GM23338 (cell line): ENCODE measurements at regions not wholly inside any gene's neighbourhood (a gene's known extent, or its start where the extent isn't known, plus 50 kb on each side); places are given as distances from the start of the nearest gene placed in this dataset.

Experiments
- ATAC-seq: fragments of 200-7000 bp; cut with Tn5 transposase; 3 replicates; pipeline ENCODE4 v1.9.1; 2020
- DNase-seq: peaks from one replicate; pipeline ENCODE4 v3.0.0-alpha.2; 2015; ENCODE audit warnings: low spot score
- H2AFZ ChIP-seq: fragments of 200-600 bp; sonication (generic); 2 replicates; pipeline ENCODE4 v1.8.0; 2016; ENCODE audit warnings: antibody characterized with exemption, mild to moderate bottlenecking, moderate library complexity
- H3F3A ChIP-seq: fragments of 200-600 bp; sonication (generic); replicated peaks from 2 replicates; pipeline ENCODE4 v1.8.0; 2017; ENCODE audit warnings: antibody characterized with exemption, mixed run types, low read depth
- H3K27ac ChIP-seq: fragments of 200-600 bp; sonication (generic); 2 replicates; pipeline ENCODE4 v1.6.1; 2016; ENCODE audit warnings: low read depth
- H3K27me3 ChIP-seq: fragments of 200-600 bp; sonication (generic); 2 replicates; pipeline ENCODE4 v1.8.0; 2016; ENCODE audit warnings: mild to moderate bottlenecking, mixed run types, moderate library complexity; ENCODE audit not compliant: insufficient read depth
- H3K36me3 ChIP-seq: fragments of 200-600 bp; sonication (generic); 2 replicates; pipeline ENCODE4 v1.8.0; 2016; ENCODE audit warnings: mild to moderate bottlenecking; ENCODE audit not compliant: insufficient read depth
- H3K4me1 ChIP-seq: fragments of 200-600 bp; sonication (generic); 2 replicates; pipeline ENCODE4 v1.8.0; 2016; ENCODE audit warnings: mild to moderate bottlenecking, moderate library complexity; ENCODE audit not compliant: insufficient read depth
- H3K4me2 ChIP-seq: fragments of 200-600 bp; sonication (generic); 2 replicates; pipeline ENCODE4 v1.7.1; 2017; ENCODE audit warnings: mixed run types
- H3K4me3 ChIP-seq: fragments of 200-600 bp; sonication (generic); 2 replicates; pipeline ENCODE4 v1.6.1; 2016; ENCODE audit warnings: mixed run types
- H3K79me2 ChIP-seq: fragments of 200-600 bp; sonication (generic); replicated peaks from 2 replicates; pipeline ENCODE4 v1.8.0; 2017; ENCODE audit warnings: mild to moderate bottlenecking; ENCODE audit not compliant: insufficient read depth
- H3K9me2 ChIP-seq: fragments of 200-600 bp; sonication (generic); 2 replicates; pipeline ENCODE4 v1.8.0; 2017; ENCODE audit not compliant: insufficient read depth
- H4K20me1 ChIP-seq: fragments of 200-600 bp; sonication (generic); replicated peaks from 2 replicates; pipeline ENCODE4 v1.8.0; 2017; ENCODE audit warnings: mild to moderate bottlenecking; ENCODE audit not compliant: insufficient read depth
- H3K27ac Mint-ChIP-seq: 2 replicates; pipeline ENCODE4 v1.8.0; 2020; ENCODE audit warnings: inconsistent platforms, mild to moderate bottlenecking, moderate library complexity, mixed read lengths
- H3K27me3 Mint-ChIP-seq: 3 replicates; pipeline ENCODE4 v1.8.0; 2022; ENCODE audit warnings: low read depth, mild to moderate bottlenecking, moderate library complexity, mixed read lengths, inconsistent platforms; ENCODE audit not compliant: insufficient read depth, poor library complexity
- H3K36me3 Mint-ChIP-seq: 3 replicates; pipeline ENCODE4 v1.8.0; 2021; ENCODE audit warnings: low read depth, mild to moderate bottlenecking, inconsistent platforms, moderate library complexity, mixed read lengths
- H3K4me1 Mint-ChIP-seq: 3 replicates; pipeline ENCODE4 v1.8.0; 2020; ENCODE audit warnings: mild to moderate bottlenecking, inconsistent platforms, mixed read lengths
- H3K4me3 Mint-ChIP-seq: 3 replicates; pipeline ENCODE4 v1.8.0; 2021; ENCODE audit warnings: moderate library complexity, mild to moderate bottlenecking, inconsistent platforms, mixed read lengths
- H3K9me3 Mint-ChIP-seq: 3 replicates; pipeline ENCODE4 v1.8.0; 2020; ENCODE audit warnings: moderate library complexity, mild to moderate bottlenecking, inconsistent platforms, mixed read lengths
- CREB1 ChIP-seq: fragments of 250-450 bp; sonication (Bioruptor Pico); IDR thresholded peaks from 2 replicates; pipeline ENCODE4 v1.5.0; 2020; ENCODE audit warnings: low read depth, mild to moderate bottlenecking, moderate library complexity
- CTCF ChIP-seq, 2 experiments: fragments of 200-600 bp in 1 of 2; sonication (generic) in 1 of 2; conservative IDR thresholded peaks; 2 replicates each; pipeline versions ENCODE4 v1.5.1 to v1.6.1; 2016 to 2017; ENCODE audit warnings: antibody characterized with exemption in 2 of 2, low read depth in 2 of 2, mild to moderate bottlenecking in 2 of 2, moderate library complexity in 1 of 2
- EZH2 ChIP-seq: fragments of 200-600 bp; sonication (generic); IDR thresholded peaks from one replicate; pipeline ENCODE4 v1.8.0; 2017; ENCODE audit warnings: antibody characterized with exemption, mild to moderate bottlenecking, low read depth; ENCODE audit not compliant: unreplicated experiment
- EZH2phosphoT487 ChIP-seq: fragments of 200-600 bp; sonication (generic); IDR thresholded peaks from one replicate; pipeline ENCODE4 v1.8.1; 2018; ENCODE audit warnings: antibody characterized with exemption; ENCODE audit not compliant: unreplicated experiment
- JUNB ChIP-seq: IDR thresholded peaks from one replicate; pipeline ENCODE4 v1.6.1; 2016; ENCODE audit warnings: antibody characterized with exemption; ENCODE audit not compliant: unreplicated experiment
- NANOG ChIP-seq: IDR thresholded peaks from 2 replicates; pipeline ENCODE4 v1.6.1; 2016; ENCODE audit warnings: antibody characterized with exemption, borderline replicate concordance
- POLR2AphosphoS5 ChIP-seq: IDR thresholded peaks from 2 replicates; pipeline ENCODE4 v1.6.1; 2016; ENCODE audit warnings: antibody characterized with exemption, low read depth
- REST ChIP-seq: IDR thresholded peaks from one replicate; pipeline ENCODE4 v1.6.1; 2018; ENCODE audit warnings: antibody characterized with exemption; ENCODE audit not compliant: unreplicated experiment
- STAT1 ChIP-seq: IDR thresholded peaks from one replicate; pipeline ENCODE4 v1.6.1; 2016; ENCODE audit warnings: antibody characterized with exemption; ENCODE audit not compliant: unreplicated experiment
- ZNF114 ChIP-seq: fragments of 250-450 bp; sonication (Bioruptor Pico); IDR thresholded peaks from 2 replicates; pipeline ENCODE4 v1.5.0; 2020; ENCODE audit warnings: mild to moderate bottlenecking, moderate library complexity
- ZNF462 ChIP-seq: fragments of 250-450 bp; sonication (Bioruptor Pico); IDR thresholded peaks from 2 replicates; pipeline ENCODE4 v1.5.0; 2020; ENCODE audit warnings: mild to moderate bottlenecking, moderate library complexity
- TF ChIP-seq, protein P1 (sequence below): IDR thresholded peaks from 2 replicates; pipeline ENCODE4 v1.6.1; 2016; ENCODE audit warnings: antibody characterized with exemption

DNA sequence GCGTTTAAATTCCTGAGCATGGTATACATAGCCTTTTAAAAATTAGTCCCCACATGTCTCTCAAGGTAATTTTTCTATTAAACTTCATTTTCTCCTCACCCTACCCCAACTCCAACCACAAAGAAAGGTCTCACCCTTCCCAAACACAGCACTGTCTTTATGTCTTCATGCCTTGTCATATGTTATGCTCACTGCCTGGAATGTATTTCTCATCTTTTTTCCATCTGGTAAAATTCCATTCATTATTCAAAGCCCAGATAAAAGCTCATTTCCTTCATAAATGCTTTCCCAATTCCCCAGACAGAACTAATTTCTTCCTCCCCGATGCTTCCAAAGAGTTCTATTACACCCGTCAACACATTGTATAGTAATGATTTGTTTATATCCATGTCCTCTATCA lies 302.0 kb downstream of the ALDH8A1 start (continued):
- TF ChIP-seq CREB1 (no peak), EZH2phosphoT487 (no peak), ZNF114 (no peak), REST (no peak)

DNA sequence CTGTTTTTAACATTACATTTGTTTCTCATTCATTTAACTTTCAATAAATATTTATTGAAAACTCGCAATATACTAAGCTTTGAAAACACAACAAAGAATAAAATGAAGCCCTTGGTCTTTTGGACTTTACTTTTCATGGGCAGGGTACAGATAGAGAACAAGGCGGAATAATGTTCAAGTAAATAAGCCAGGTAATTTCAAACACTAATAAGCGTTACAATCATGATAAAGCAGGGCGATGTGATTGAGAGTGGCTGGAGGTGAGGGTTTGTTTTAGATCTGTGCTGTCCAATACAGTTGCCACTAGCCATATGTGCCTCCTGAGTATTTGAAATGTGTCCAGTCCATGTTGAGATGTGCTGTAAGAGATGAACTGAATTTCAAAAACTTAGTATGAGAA lies 307.1 kb downstream of the ALDH8A1 start:
- Histone ChIP-seq H3K4me3 (no peak overlapping the region), H3F3A (no peaks in the 10 kb centered on the region), H3K4me1 (peaks cover 8% of the 10 kb centered on the region; the same call in 1 of the 2 replicates), H2AFZ (no peak overlapping the region), H3K4me2 (no peak overlapping the region), H3K27me3 (no peaks in the 10 kb centered on the region), H3K79me2 (no peaks in the 10 kb centered on the region), H3K27ac (no peak overlapping the region), H3K9me2 (peaks cover 6% of the 10 kb centered on the region; the same call in 1 of the 2 replicates), H4K20me1 (no peaks in the 10 kb centered on the region), H3K36me3 (no peaks in the 10 kb centered on the region)
- Mint-ChIP-seq H3K36me3 (no peaks in the 10 kb centered on the region), H3K9me3 (no peaks in the 10 kb centered on the region), H3K4me1 (peaks cover 10% of the 10 kb centered on the region; the same call in 2 of the 3 replicates), H3K27ac (no peak overlapping the region), H3K4me3 (no peak overlapping the region), H3K27me3 (no peaks in the 10 kb centered on the region)
- ATAC-seq, result no peak
- no peak for DNase-seq
- TF ChIP-seq CTCF (conservative IDR thresholded peaks at IDR 0.05; ENCODE audit: low read depth in 2 of 2) (no peak), CREB1 (no peak), JUNB (no peak), STAT1 (no peak), EZH2phosphoT487 (no peak), POLR2AphosphoS5 (no peak), ZNF462 (CRISPR knock-in tag) (no peak), EZH2 (no peak), ZNF114 (no peak), NANOG (no peak)
- TF ChIP-seq, protein P1, sequence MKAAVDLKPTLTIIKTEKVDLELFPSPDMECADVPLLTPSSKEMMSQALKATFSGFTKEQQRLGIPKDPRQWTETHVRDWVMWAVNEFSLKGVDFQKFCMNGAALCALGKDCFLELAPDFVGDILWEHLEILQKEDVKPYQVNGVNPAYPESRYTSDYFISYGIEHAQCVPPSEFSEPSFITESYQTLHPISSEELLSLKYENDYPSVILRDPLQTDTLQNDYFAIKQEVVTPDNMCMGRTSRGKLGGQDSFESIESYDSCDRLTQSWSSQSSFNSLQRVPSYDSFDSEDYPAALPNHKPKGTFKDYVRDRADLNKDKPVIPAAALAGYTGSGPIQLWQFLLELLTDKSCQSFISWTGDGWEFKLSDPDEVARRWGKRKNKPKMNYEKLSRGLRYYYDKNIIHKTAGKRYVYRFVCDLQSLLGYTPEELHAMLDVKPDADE, result no peak
